GM23338 (cell line): ENCODE measurements at regions not wholly inside any gene's neighbourhood (a gene's known extent, or its start where the extent isn't known, plus 50 kb on each side); places are given as distances from the start of the nearest gene placed in this dataset.

Experiments used
- ATAC-seq: fragments of 200-7000 bp; cut with Tn5 transposase; 3 replicates; pipeline ENCODE4 v1.9.1; 2020
- DNase-seq: peaks from one replicate; pipeline ENCODE4 v3.0.0-alpha.2; 2015; ENCODE audit warnings: low spot score
- H2AFZ ChIP-seq: fragments of 200-600 bp; sonication (generic); 2 replicates; pipeline ENCODE4 v1.8.0; 2016; ENCODE audit warnings: antibody characterized with exemption, mild to moderate bottlenecking, moderate library complexity
- H3F3A ChIP-seq: fragments of 200-600 bp; sonication (generic); replicated peaks from 2 replicates; pipeline ENCODE4 v1.8.0; 2017; ENCODE audit warnings: antibody characterized with exemption, mixed run types, low read depth
- H3K27ac ChIP-seq: fragments of 200-600 bp; sonication (generic); 2 replicates; pipeline ENCODE4 v1.6.1; 2016; ENCODE audit warnings: low read depth
- H3K27me3 ChIP-seq: fragments of 200-600 bp; sonication (generic); 2 replicates; pipeline ENCODE4 v1.8.0; 2016; ENCODE audit warnings: mild to moderate bottlenecking, mixed run types, moderate library complexity; ENCODE audit not compliant: insufficient read depth
- H3K36me3 ChIP-seq: fragments of 200-600 bp; sonication (generic); 2 replicates; pipeline ENCODE4 v1.8.0; 2016; ENCODE audit warnings: mild to moderate bottlenecking; ENCODE audit not compliant: insufficient read depth
- H3K4me1 ChIP-seq: fragments of 200-600 bp; sonication (generic); 2 replicates; pipeline ENCODE4 v1.8.0; 2016; ENCODE audit warnings: mild to moderate bottlenecking, moderate library complexity; ENCODE audit not compliant: insufficient read depth
- H3K4me2 ChIP-seq: fragments of 200-600 bp; sonication (generic); 2 replicates; pipeline ENCODE4 v1.7.1; 2017; ENCODE audit warnings: mixed run types
- H3K4me3 ChIP-seq: fragments of 200-600 bp; sonication (generic); 2 replicates; pipeline ENCODE4 v1.6.1; 2016; ENCODE audit warnings: mixed run types
- H3K79me2 ChIP-seq: fragments of 200-600 bp; sonication (generic); replicated peaks from 2 replicates; pipeline ENCODE4 v1.8.0; 2017; ENCODE audit warnings: mild to moderate bottlenecking; ENCODE audit not compliant: insufficient read depth
- H3K9me2 ChIP-seq: fragments of 200-600 bp; sonication (generic); 2 replicates; pipeline ENCODE4 v1.8.0; 2017; ENCODE audit not compliant: insufficient read depth
- H4K20me1 ChIP-seq: fragments of 200-600 bp; sonication (generic); replicated peaks from 2 replicates; pipeline ENCODE4 v1.8.0; 2017; ENCODE audit warnings: mild to moderate bottlenecking; ENCODE audit not compliant: insufficient read depth
- H3K27ac Mint-ChIP-seq: 2 replicates; pipeline ENCODE4 v1.8.0; 2020; ENCODE audit warnings: inconsistent platforms, mild to moderate bottlenecking, moderate library complexity, mixed read lengths
- H3K27me3 Mint-ChIP-seq: 3 replicates; pipeline ENCODE4 v1.8.0; 2022; ENCODE audit warnings: low read depth, mild to moderate bottlenecking, moderate library complexity, mixed read lengths, inconsistent platforms; ENCODE audit not compliant: insufficient read depth, poor library complexity
- H3K36me3 Mint-ChIP-seq: 3 replicates; pipeline ENCODE4 v1.8.0; 2021; ENCODE audit warnings: low read depth, mild to moderate bottlenecking, inconsistent platforms, moderate library complexity, mixed read lengths
- H3K4me1 Mint-ChIP-seq: 3 replicates; pipeline ENCODE4 v1.8.0; 2020; ENCODE audit warnings: mild to moderate bottlenecking, inconsistent platforms, mixed read lengths
- H3K4me3 Mint-ChIP-seq: 3 replicates; pipeline ENCODE4 v1.8.0; 2021; ENCODE audit warnings: moderate library complexity, mild to moderate bottlenecking, inconsistent platforms, mixed read lengths
- H3K9me3 Mint-ChIP-seq: 3 replicates; pipeline ENCODE4 v1.8.0; 2020; ENCODE audit warnings: moderate library complexity, mild to moderate bottlenecking, inconsistent platforms, mixed read lengths
- CREB1 ChIP-seq: fragments of 250-450 bp; sonication (Bioruptor Pico); IDR thresholded peaks from 2 replicates; pipeline ENCODE4 v1.5.0; 2020; ENCODE audit warnings: low read depth, mild to moderate bottlenecking, moderate library complexity
- CTCF ChIP-seq, 2 experiments: fragments of 200-600 bp in 1 of 2; sonication (generic) in 1 of 2; conservative IDR thresholded peaks; 2 replicates each; pipeline versions ENCODE4 v1.5.1 to v1.6.1; 2016 to 2017; ENCODE audit warnings: antibody characterized with exemption in 2 of 2, low read depth in 2 of 2, mild to moderate bottlenecking in 2 of 2, moderate library complexity in 1 of 2
- ETS1 ChIP-seq: IDR thresholded peaks from 2 replicates; pipeline ENCODE4 v1.6.1; 2016; ENCODE audit warnings: antibody characterized with exemption
- EZH2 ChIP-seq: fragments of 200-600 bp; sonication (generic); IDR thresholded peaks from one replicate; pipeline ENCODE4 v1.8.0; 2017; ENCODE audit warnings: antibody characterized with exemption, mild to moderate bottlenecking, low read depth; ENCODE audit not compliant: unreplicated experiment
- EZH2phosphoT487 ChIP-seq: fragments of 200-600 bp; sonication (generic); IDR thresholded peaks from one replicate; pipeline ENCODE4 v1.8.1; 2018; ENCODE audit warnings: antibody characterized with exemption; ENCODE audit not compliant: unreplicated experiment
- NANOG ChIP-seq: IDR thresholded peaks from 2 replicates; pipeline ENCODE4 v1.6.1; 2016; ENCODE audit warnings: antibody characterized with exemption, borderline replicate concordance
- POLR2AphosphoS5 ChIP-seq: IDR thresholded peaks from 2 replicates; pipeline ENCODE4 v1.6.1; 2016; ENCODE audit warnings: antibody characterized with exemption, low read depth
- REST ChIP-seq: IDR thresholded peaks from one replicate; pipeline ENCODE4 v1.6.1; 2018; ENCODE audit warnings: antibody characterized with exemption; ENCODE audit not compliant: unreplicated experiment
- STAT1 ChIP-seq: IDR thresholded peaks from one replicate; pipeline ENCODE4 v1.6.1; 2016; ENCODE audit warnings: antibody characterized with exemption; ENCODE audit not compliant: unreplicated experiment
- ZNF331 ChIP-seq: fragments of 250-450 bp; sonication (Bioruptor Pico); IDR thresholded peaks from 2 replicates; pipeline ENCODE4 v1.5.0; 2020; ENCODE audit warnings: low read depth, mild to moderate bottlenecking, moderate library complexity

- H3K27ac ChIP-seq = no peak overlapping the region
- H3K4me1 ChIP-seq = no peaks in the 10 kb centered on the region
- H3K9me2 ChIP-seq = peaks cover 9% of the 10 kb centered on the region
- Mint-ChIP-seq H3K4me1 (peaks cover 8% of the 10 kb centered on the region), H3K4me3 (no peak overlapping the region), H3K9me3 (0 out of 3 replicates have a peak, but pooled peaks cover 3% of the 10 kb centered on the region), H3K27me3 (no peaks in the 10 kb centered on the region), H3K36me3 (no peaks in the 10 kb centered on the region), H3K27ac (no peak overlapping the region)
- ATAC-seq = no peak
- H3K27me3 ChIP-seq = no peaks in the 10 kb centered on the region
- no peak for TF ChIP-seq STAT1
- no peak for DNase-seq
- no peaks in the 10 kb centered on the region for H4K20me1 ChIP-seq
- H2AFZ ChIP-seq = no peak overlapping the region
- H3K4me2 ChIP-seq = no peak overlapping the region; the same call in 1 of the 2 replicates
- no peaks in the 10 kb centered on the region for H3F3A ChIP-seq
- no peak overlapping the region for H3K4me3 ChIP-seq
- no peaks in the 10 kb centered on the region for H3K36me3 ChIP-seq
- H3K79me2 ChIP-seq = no peaks in the 10 kb centered on the region
Measured at GRCh38 chr6:87884203-87884602, 163.4 kb upstream of the SPACA1 start.

GRCh38 chr6:87881342-87881895 lies 166.2 kb upstream of the SPACA1 start:
- Histone ChIP-seq H3K79me2 (no peaks in the 10 kb centered on the region), H3K4me2 (no peak overlapping the region), H3F3A (no peaks in the 10 kb centered on the region), H3K27ac (no peak overlapping the region), H3K4me3 (no peak overlapping the region), H2AFZ (no peak overlapping the region), H3K9me2 (peaks cover 9% of the 10 kb centered on the region), H3K36me3 (no peaks in the 10 kb centered on the region), H3K4me1 (no peaks in the 10 kb centered on the region), H3K27me3 (no peaks in the 10 kb centered on the region), H4K20me1 (no peaks in the 10 kb centered on the region)
- no peaks in the 10 kb centered on the region for H3K27me3 Mint-ChIP-seq
- H3K27ac Mint-ChIP-seq = no peak overlapping the region
- DNase-seq (no peak), ATAC-seq (no peak)
- H3K36me3 Mint-ChIP-seq = no peaks in the 10 kb centered on the region
- 0 out of 3 replicates have a peak, but pooled peaks cover 3% of the 10 kb centered on the region for H3K9me3 Mint-ChIP-seq
- H3K4me3 Mint-ChIP-seq = no peak overlapping the region
- H3K4me1 Mint-ChIP-seq = 0 out of 3 replicates have a peak, but pooled peaks cover 2% of the 10 kb centered on the region
- TF ChIP-seq ZNF331 (CRISPR knock-in tag) = no peak
- no peak for TF ChIP-seq STAT1
- TF ChIP-seq POLR2AphosphoS5 = no peak
- TF ChIP-seq CREB1 (CRISPR knock-in tag) = no peak
- no peak for TF ChIP-seq EZH2phosphoT487
- TF ChIP-seq ETS1 = no peak
- no peak for TF ChIP-seq NANOG
- no peak for TF ChIP-seq REST
- TF ChIP-seq CTCF (conservative IDR thresholded peaks at IDR 0.05; ENCODE audit: low read depth in 2 of 2) = no peak
- TF ChIP-seq EZH2 = no peak
